ENCODE measurements at regions not wholly inside any gene's neighbourhood (a gene's known extent, or its start where the extent isn't known, plus 50 kb on each side); places are given as distances from the start of the nearest gene placed in this dataset.

DNA sequence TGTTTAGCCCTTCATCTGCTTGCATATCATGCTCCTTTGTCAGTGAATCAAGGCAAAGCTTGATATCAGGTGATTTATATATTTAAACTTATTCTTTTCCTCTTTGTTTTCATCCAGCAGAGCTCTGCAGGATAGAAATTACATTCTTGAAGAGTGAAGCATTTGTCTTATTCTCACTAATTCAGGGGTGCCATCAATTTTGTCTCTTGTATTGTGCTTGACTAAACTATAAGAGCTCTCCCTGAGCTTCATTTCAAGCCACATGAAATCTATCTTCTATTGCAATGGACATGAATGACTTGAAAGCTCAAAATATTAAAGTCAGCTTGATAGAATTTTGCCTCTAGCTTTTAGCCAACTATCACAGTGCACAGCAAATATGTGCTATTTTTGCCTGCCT lies 236.7 kb upstream of the KCTD3 start:
- ATAC-seq = no peak

GRCh38 chr1:215344539-215344938 lies 222.6 kb upstream of the KCTD3 start:
- DNase-seq (no peak), ATAC-seq (no peak)
- Histone ChIP-seq H3K4me1 (no peaks in the 10 kb centered on the region), H3K9me3 (no peaks in the 10 kb centered on the region), H3K27me3 (no peaks in the 10 kb centered on the region), H3K4me3 (no peak overlapping the region), H3K36me3 (no peaks in the 10 kb centered on the region), H3K27ac (no peak overlapping the region)
- TF ChIP-seq, protein P1, sequence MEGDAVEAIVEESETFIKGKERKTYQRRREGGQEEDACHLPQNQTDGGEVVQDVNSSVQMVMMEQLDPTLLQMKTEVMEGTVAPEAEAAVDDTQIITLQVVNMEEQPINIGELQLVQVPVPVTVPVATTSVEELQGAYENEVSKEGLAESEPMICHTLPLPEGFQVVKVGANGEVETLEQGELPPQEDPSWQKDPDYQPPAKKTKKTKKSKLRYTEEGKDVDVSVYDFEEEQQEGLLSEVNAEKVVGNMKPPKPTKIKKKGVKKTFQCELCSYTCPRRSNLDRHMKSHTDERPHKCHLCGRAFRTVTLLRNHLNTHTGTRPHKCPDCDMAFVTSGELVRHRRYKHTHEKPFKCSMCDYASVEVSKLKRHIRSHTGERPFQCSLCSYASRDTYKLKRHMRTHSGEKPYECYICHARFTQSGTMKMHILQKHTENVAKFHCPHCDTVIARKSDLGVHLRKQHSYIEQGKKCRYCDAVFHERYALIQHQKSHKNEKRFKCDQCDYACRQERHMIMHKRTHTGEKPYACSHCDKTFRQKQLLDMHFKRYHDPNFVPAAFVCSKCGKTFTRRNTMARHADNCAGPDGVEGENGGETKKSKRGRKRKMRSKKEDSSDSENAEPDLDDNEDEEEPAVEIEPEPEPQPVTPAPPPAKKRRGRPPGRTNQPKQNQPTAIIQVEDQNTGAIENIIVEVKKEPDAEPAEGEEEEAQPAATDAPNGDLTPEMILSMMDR (IDR thresholded peaks at IDR 0.05) = no peak
- intact Hi-C loops (cut with DNase I) = no loop called here

More for the DNA sequence above, 236.7 kb upstream of the KCTD3 start:
- intact Hi-C loops (cut with DNase I) = no loop called here
- no peaks in the 10 kb centered on the region for H3K36me3 ChIP-seq
- no peaks in the 10 kb centered on the region for H3K27me3 ChIP-seq
- TF ChIP-seq, protein P1 (IDR thresholded peaks at IDR 0.05) = no peak
- no peak overlapping the region for H3K4me3 ChIP-seq
- H3K27ac ChIP-seq = no peak overlapping the region
- no peak for DNase-seq
- H3K4me1 ChIP-seq = no peaks in the 10 kb centered on the region
- no peaks in the 10 kb centered on the region for H3K9me3 ChIP-seq

DNA sequence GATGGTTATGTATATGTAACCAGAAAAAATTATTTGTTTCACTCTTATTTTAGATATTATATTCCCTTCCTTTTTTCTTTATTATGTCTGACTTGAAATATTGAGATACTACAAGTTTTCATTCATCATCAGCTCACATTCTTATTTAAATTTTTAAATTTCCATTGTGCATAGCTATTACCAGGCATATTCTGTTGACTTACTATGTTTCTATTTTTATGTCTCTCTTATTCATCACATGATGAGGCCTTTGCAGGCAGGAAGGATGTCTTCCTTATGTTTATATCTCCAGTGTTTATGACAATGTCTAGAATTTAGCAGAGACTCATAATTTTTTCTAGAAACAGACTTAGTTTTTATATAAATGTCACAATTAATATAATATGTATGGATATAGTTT lies 221.9 kb upstream of the KCTD3 start:
- no peaks in the 10 kb centered on the region for H3K9me3 ChIP-seq
- no peaks in the 10 kb centered on the region for H3K36me3 ChIP-seq
- no peaks in the 10 kb centered on the region for H3K4me1 ChIP-seq
- TF ChIP-seq, protein P1 (IDR thresholded peaks at IDR 0.05) = no peak
- DNase-seq (no peak), ATAC-seq (no peak)
- no peaks in the 10 kb centered on the region for H3K27me3 ChIP-seq
- intact Hi-C loops (cut with DNase I) = no loop called here
- no peak overlapping the region for H3K4me3 ChIP-seq
- H3K27ac ChIP-seq = no peak overlapping the region

- TF ChIP-seq, protein P1 (IDR thresholded peaks at IDR 0.05) = no peak
- ATAC-seq (no peak), DNase-seq (no peak)
- H3K4me3 ChIP-seq = no peak overlapping the region
- H3K27ac ChIP-seq = no peak overlapping the region
- H3K4me1 ChIP-seq = no peaks in the 10 kb centered on the region
- no peaks in the 10 kb centered on the region for H3K27me3 ChIP-seq
- H3K9me3 ChIP-seq = no peaks in the 10 kb centered on the region
- no peaks in the 10 kb centered on the region for H3K36me3 ChIP-seq
- intact Hi-C loops (cut with DNase I) = no loop called here
Measured at GRCh38 chr1:215345766-215346165, 221.3 kb upstream of the KCTD3 start.

DNA sequence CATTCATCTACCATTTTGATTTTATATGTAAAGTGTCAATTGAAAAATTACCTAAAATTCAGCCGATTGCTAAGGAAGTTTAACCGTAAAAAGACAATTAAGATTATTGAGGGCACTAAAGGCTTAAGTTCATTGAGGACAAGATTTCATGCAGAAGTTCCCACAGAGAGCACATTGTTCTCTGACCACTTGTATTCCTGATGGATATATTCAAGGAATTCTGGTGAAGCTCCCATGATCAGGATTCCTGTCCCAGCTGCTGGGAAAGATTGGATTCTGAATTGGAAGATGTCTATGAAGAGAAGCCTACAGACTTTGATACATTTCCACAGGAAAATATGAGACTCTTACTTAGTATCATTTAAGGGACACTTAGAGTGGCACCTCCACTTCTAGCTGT lies 209.2 kb upstream of the KCTD3 start:
- ATAC-seq = no peak
- no peak for DNase-seq
- Histone ChIP-seq H3K27ac (no peak overlapping the region), H3K36me3 (no peaks in the 10 kb centered on the region), H3K27me3 (no peaks in the 10 kb centered on the region), H3K9me3 (no peaks in the 10 kb centered on the region), H3K4me3 (no peak overlapping the region), H3K4me1 (no peaks in the 10 kb centered on the region)
- TF ChIP-seq, protein P1 (IDR thresholded peaks at IDR 0.05) = no peak
- intact Hi-C loops (cut with DNase I) = no loop called here

DNA sequence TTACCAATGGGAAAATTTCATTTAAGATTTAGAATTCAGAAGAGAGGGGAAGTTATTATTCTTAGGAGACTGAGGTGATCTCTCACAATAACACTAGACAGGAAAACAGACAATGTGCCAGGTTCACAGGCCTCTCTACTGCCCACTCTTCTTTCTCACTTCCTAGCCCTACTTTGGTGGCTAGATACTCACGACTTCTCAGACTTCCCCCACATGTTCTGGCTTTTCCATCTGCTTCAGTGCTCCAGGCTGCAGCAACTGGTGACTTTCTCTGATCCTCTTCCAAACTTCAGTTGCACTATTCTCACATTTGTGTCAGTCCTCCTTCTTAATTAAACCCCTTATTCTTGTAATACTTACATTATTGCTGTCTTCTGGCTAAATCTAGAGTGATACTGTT lies 208.7 kb upstream of the KCTD3 start:
- H3K9me3 ChIP-seq = no peaks in the 10 kb centered on the region
- H3K27ac ChIP-seq = no peak overlapping the region
- no peaks in the 10 kb centered on the region for H3K27me3 ChIP-seq
- H3K36me3 ChIP-seq = no peaks in the 10 kb centered on the region
- no peaks in the 10 kb centered on the region for H3K4me1 ChIP-seq
- intact Hi-C loops (cut with DNase I) = no loop called here
- TF ChIP-seq, protein P1 (IDR thresholded peaks at IDR 0.05) = no peak
- H3K4me3 ChIP-seq = no peak overlapping the region
- no peak for DNase-seq
- no peak for ATAC-seq
